WERI-Rb-1 (cell line): ENCODE measurements at regions not wholly inside any gene's neighbourhood (a gene's known extent, or its start where the extent isn't known, plus 50 kb on each side); places are given as distances from the start of the nearest gene placed in this dataset.

Experiments used
- DNase-seq: peaks from one replicate; pipeline ENCODE4 v3.0.0-alpha.2; 2020
- H3K27ac ChIP-seq: fragments of 250-450 bp; sonication (Bioruptor Pico); 2 replicates; pipeline ENCODE4 v1.5.1; 2020; ENCODE audit warnings: mild to moderate bottlenecking, moderate library complexity
- H3K27me3 ChIP-seq: fragments of 250-450 bp; sonication (Bioruptor Pico); 2 replicates; pipeline ENCODE4 v1.5.1; 2021; ENCODE audit warnings: mild to moderate bottlenecking, low read depth, moderate library complexity; ENCODE audit not compliant: insufficient read depth, severe bottlenecking
- H3K36me3 ChIP-seq: fragments of 250-450 bp; sonication (Bioruptor Pico); 2 replicates; pipeline ENCODE4 v1.5.1; 2020; ENCODE audit warnings: mild to moderate bottlenecking, moderate library complexity
- H3K4me3 ChIP-seq: 2 replicates; pipeline ENCODE4 v1.5.1; 2011; ENCODE audit warnings: low read depth, mild to moderate bottlenecking, control low read depth, low read length
- H3K9me3 ChIP-seq: fragments of 250-450 bp; sonication (Bioruptor Pico); 2 replicates; pipeline ENCODE4 v1.5.1; 2021; ENCODE audit warnings: mild to moderate bottlenecking, moderate library complexity; ENCODE audit not compliant: severe bottlenecking
- TF ChIP-seq, protein P1 (sequence below): IDR thresholded peaks from 2 replicates; pipeline ENCODE4 v1.5.1; 2011; ENCODE audit warnings: low read depth, mild to moderate bottlenecking, control low read depth, inconsistent platforms, low read length

DNA sequence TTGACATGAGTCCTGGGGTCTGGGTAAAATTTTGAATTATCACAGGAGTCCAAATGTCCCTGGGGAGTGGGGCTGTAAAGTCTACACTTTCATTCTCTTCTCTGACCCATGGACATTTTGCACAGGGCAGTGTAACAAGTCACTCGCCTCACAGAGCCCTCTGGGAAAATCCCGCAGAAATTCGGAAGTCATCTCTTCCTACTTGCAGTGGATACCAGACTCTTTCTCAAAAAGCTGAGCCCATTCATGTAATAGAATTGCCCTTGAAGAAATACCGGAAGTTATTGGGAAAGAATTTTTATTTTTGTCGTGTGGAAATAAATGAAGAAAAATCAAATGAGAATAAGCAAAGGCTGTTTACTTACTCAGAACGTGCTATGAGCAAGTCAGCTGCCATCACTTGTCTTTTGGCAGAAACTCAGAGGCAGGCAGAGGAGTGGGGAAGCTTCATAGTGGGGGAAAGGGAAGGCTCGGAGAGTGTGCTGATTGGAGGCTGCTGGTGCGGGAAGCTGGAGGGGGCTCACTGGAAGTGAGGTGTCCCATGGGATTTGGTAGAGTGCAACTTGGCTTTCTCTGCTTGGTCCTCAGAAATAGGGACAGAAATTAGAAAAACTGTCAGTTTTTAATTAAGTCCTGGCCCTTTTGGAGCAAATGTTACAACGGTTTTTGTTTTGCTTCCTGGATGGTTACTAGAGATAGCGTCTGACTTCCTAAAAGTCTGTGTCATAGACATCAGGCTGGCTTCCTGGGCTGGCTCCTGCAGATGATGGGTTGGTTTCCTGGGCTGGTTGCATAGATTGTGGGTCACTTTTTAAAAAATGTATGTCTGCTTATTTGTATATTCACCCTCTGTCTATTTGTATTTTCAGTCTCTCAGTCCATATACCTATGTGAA, 79.8 kb upstream of the EEF1E1 start:
- no peaks in the 10 kb centered on the region for H3K36me3 ChIP-seq
- no peak for DNase-seq
- TF ChIP-seq, protein P1, sequence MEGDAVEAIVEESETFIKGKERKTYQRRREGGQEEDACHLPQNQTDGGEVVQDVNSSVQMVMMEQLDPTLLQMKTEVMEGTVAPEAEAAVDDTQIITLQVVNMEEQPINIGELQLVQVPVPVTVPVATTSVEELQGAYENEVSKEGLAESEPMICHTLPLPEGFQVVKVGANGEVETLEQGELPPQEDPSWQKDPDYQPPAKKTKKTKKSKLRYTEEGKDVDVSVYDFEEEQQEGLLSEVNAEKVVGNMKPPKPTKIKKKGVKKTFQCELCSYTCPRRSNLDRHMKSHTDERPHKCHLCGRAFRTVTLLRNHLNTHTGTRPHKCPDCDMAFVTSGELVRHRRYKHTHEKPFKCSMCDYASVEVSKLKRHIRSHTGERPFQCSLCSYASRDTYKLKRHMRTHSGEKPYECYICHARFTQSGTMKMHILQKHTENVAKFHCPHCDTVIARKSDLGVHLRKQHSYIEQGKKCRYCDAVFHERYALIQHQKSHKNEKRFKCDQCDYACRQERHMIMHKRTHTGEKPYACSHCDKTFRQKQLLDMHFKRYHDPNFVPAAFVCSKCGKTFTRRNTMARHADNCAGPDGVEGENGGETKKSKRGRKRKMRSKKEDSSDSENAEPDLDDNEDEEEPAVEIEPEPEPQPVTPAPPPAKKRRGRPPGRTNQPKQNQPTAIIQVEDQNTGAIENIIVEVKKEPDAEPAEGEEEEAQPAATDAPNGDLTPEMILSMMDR: no peak
- H3K9me3 ChIP-seq: peaks cover 3% of the 10 kb centered on the region
- H3K27me3 ChIP-seq: peaks cover 43% of the 10 kb centered on the region
- no peak overlapping the region for H3K4me3 ChIP-seq
- H3K27ac ChIP-seq: no peak overlapping the region

DNA sequence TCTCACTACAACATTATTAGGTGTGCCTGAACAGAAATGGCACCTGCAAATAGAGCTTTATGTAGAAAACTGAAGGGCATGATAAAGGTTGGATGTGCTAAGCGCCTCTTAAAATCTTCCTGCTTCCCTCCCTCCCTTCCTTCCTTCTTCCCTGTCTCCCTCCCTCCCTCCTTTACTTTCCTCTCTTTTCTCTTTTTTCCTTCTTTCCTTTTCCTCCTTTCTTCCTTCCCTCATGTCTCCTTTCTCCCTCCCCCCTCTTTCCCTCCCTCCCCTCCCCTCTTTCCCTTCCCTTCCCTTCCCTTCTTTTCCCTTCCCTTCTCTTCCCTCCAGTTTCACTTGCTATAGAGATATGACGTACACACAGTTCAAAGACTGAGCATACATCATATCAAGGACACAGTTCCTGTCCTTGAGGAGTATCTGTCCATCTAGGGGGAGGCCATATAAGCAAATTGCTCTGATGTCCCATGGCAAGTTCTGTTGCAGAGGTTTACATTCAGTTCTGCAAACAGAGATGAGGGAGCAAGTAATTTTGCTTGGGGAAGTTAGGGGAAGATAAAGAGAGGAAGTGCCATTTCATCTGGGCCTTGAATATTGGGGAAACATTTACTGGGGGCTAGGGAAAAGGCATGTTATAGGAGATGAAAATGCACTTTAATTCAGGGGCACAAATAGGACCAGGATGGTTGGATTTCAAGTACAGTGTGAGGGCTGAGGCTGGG, 79.0 kb upstream of the EEF1E1 start:
- H3K27ac ChIP-seq: no peak overlapping the region
- H3K9me3 ChIP-seq: peaks cover 3% of the 10 kb centered on the region
- no peak overlapping the region for H3K4me3 ChIP-seq
- no peak for DNase-seq
- H3K27me3 ChIP-seq: peaks cover 40% of the 10 kb centered on the region
- H3K36me3 ChIP-seq: no peaks in the 10 kb centered on the region
- TF ChIP-seq, protein P1: no peak

DNA sequence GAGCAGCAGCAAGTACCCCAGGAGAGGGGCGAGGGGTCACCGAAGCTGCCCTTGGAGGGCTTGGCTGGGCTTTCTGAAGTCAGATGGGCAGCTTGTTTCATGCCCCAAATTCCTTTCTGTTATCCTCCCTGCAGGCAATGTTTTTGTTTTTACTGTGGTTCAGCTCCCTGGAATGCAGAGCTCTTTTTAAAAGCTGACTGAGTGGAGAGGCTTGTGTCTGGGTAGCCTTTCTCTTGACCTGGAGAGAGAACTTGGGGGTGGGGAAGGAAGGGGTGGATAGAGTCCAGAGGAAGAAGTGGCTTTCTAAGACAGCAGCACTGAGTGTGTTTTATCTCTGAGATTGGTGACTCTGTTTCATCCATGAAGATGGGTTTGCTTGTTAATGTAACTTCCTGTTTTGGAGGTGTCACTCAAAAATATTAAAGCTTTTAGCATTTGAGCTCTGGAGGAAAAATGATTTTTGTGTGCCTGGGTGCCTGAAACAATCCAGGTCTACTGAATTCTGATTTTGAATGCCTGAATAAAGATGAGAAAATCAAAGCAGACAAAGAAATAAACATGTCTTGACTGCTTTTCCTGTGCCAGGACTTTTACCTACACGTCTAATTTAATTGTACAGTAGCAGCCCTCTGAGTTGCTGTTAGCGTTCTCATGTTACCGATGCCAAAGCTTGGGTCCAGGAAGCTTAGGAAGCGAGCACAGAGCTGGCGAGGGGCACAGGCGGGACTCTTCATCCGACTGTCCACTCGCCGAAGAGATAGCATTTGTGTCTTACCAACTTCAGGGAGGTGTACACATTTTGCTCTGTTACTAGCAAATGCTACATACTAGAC, 78.2 kb upstream of the EEF1E1 start:
- TF ChIP-seq, protein P1: no peak
- Histone ChIP-seq H3K9me3 (peaks cover 3% of the 10 kb centered on the region), H3K27ac (no peak overlapping the region), H3K4me3 (no peak overlapping the region), H3K36me3 (no peaks in the 10 kb centered on the region), H3K27me3 (peaks cover 40% of the 10 kb centered on the region)
- DNase-seq: no peak

DNA sequence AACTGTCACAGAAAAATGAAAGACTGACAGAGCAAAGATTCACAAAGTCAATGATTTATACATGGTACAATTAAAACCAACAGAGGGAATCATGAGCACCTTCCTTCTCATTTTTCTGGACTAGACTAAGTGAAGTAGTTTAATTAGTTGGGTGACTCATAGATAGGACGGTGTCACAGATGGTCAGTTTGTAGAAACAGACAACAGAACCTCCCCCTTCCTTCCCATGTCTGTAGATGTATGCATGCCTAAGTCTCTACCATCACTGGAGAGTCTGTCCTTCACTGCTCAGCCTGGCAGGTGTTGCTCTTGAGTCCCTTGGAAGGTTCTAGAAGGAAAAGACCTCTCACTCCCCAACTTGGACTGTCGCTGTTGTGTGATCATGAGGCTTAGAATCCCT, 75.4 kb upstream of the EEF1E1 start:
- no peak overlapping the region for H3K27ac ChIP-seq
- TF ChIP-seq, protein P1: no peak
- H3K9me3 ChIP-seq: peaks cover 3% of the 10 kb centered on the region
- no peaks in the 10 kb centered on the region for H3K36me3 ChIP-seq
- H3K27me3 ChIP-seq: peaks cover 29% of the 10 kb centered on the region
- H3K4me3 ChIP-seq: no peak overlapping the region
- DNase-seq: no peak

DNA sequence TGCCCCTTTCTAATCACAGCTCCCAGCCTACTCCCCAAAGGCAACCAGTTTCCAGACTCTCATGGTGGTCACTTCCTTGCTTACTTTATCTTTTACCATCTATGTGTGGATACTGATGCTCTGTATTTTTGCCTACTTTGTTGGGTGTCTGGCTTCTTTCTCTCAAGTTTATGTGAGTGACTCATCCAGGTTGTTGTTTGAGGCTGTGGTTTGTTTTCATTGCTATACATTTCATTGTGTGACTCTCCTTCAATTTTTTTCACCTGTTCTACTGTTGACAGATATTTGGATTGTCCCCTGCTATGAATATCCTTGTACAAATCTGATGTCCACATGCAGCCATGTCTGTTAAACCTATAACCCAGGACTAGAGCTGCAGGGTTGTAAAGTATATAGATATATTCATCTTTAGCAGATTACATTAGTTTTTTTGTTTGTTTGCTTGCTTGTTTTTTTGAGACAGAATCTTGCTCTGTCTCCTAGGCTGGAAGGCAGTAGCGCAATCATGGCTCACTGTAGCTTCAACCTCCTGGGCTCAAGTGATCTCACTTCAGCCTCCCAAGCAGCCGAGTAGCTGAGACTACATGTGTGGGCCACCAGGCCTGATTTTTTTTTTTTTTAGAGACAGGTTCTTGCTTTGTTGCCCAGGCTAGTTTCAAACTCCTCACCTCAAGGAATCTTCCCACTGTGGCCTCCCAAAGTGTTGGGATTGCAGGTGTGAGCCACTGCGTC, 72.9 kb upstream of the EEF1E1 start:
- H3K36me3 ChIP-seq: no peaks in the 10 kb centered on the region
- H3K9me3 ChIP-seq: peaks cover 3% of the 10 kb centered on the region
- H3K27me3 ChIP-seq: peaks cover 14% of the 10 kb centered on the region
- DNase-seq: no peak
- no peak overlapping the region for H3K4me3 ChIP-seq
- no peak overlapping the region for H3K27ac ChIP-seq
- TF ChIP-seq, protein P1: no peak
